Fibroblast of pulmonary artery (primary cell): ENCODE measurements at regions not wholly inside any gene's neighbourhood (a gene's known extent, or its start where the extent isn't known, plus 50 kb on each side); places are given as distances from the start of the nearest gene placed in this dataset.

Experiments
- DNase-seq: peaks from one replicate; pipeline ENCODE4 v3.0.0-alpha.2; 2010; ENCODE audit warnings: low read depth
- H3K4me3 ChIP-seq: replicated peaks from 2 replicates; pipeline ENCODE4 v1.5.1; 2011; ENCODE audit warnings: low read depth, mild to moderate bottlenecking, control low read depth, low read length, moderate library complexity
- TF ChIP-seq, protein P1 (sequence below): IDR thresholded peaks from 2 replicates; pipeline ENCODE4 v1.5.1; 2011; ENCODE audit warnings: mild to moderate bottlenecking, control low read depth, low read length, inconsistent platforms; ENCODE audit errors: missing control alignments

DNA sequence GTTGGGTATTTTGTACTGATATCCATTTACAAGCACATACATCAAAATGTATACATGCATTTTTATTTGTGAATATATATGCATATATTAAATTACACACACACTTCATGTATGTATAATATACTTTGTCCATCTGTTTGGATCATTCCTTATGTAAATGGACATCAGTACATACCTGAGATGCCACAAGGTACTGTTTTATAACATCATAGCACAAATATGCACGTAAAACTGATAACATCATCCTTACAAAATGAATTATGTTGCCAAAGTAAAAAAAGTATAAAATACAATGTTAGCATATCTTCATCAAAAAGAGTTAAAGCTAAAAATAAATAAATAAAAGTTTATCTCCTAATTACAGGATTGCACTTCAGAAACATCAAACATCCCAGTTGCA is 634.8 kb upstream of the UBE2E2 start:
- TF ChIP-seq, protein P1, sequence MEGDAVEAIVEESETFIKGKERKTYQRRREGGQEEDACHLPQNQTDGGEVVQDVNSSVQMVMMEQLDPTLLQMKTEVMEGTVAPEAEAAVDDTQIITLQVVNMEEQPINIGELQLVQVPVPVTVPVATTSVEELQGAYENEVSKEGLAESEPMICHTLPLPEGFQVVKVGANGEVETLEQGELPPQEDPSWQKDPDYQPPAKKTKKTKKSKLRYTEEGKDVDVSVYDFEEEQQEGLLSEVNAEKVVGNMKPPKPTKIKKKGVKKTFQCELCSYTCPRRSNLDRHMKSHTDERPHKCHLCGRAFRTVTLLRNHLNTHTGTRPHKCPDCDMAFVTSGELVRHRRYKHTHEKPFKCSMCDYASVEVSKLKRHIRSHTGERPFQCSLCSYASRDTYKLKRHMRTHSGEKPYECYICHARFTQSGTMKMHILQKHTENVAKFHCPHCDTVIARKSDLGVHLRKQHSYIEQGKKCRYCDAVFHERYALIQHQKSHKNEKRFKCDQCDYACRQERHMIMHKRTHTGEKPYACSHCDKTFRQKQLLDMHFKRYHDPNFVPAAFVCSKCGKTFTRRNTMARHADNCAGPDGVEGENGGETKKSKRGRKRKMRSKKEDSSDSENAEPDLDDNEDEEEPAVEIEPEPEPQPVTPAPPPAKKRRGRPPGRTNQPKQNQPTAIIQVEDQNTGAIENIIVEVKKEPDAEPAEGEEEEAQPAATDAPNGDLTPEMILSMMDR, result no peak
- no peak for DNase-seq
- no peak overlapping the region for H3K4me3 ChIP-seq

DNA sequence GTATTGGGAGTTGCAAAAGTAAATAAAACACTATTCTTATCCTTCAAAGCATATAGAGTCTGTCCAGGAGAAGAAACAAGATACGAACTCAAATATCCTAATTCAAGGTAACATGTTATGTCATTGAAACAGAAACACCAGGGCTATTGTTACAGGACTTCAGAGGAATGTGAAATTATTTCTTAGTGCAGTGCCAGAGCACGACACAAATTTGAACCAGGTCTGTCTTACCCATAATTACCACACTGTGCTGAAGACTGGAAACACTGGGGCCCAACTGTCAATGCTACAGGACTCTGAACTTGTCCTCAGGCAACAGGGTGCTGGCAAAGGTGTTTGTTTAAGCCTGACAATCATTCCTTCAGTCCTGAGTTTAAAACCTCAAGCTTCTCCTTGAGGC is 633.6 kb upstream of the UBE2E2 start:
- H3K4me3 ChIP-seq, result no peak overlapping the region
- DNase-seq, result no peak
- TF ChIP-seq, protein P1, result no peak

DNA sequence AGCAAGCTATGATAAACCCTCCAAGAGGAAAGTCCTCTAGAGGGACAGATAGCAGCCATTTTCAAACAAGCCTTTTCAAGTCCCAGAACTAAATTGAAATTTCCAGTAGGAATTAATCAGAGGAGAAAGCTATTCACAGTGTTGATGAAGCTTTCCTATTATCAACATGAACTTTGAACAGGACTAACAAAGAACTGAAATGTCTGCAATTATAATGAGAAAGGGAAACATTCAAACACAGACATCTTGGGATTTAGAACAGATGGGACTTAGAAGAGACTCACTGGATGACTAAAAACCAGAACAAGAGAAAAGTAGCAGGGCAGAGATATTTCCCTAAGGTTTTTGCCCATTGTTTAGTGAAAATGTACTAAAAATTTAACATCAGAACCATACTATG is 622.1 kb upstream of the UBE2E2 start:
- H3K4me3 ChIP-seq, result no peak overlapping the region
- TF ChIP-seq, protein P1, result no peak
- no peak for DNase-seq

DNA sequence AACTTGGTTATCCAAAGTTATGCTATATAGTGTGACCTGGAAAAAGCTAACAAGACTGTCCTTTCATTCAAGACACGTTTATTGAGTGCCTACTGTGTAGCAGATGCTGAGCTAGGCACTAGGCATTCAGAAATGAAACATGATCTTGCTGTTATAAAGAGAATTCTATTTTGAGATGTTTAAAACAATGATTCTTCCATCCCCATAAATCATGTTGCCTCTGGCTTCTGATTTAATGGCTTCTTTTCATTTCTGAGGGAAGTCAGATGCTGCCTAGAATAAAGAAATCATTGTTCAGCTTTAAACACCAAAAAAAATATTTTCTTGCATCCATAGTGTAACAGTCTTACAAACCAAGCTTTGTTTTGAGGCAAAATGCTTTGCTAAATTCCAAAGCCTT is 620.9 kb upstream of the UBE2E2 start:
- no peak for DNase-seq
- no peak overlapping the region for H3K4me3 ChIP-seq
- TF ChIP-seq, protein P1, result no peak

DNA sequence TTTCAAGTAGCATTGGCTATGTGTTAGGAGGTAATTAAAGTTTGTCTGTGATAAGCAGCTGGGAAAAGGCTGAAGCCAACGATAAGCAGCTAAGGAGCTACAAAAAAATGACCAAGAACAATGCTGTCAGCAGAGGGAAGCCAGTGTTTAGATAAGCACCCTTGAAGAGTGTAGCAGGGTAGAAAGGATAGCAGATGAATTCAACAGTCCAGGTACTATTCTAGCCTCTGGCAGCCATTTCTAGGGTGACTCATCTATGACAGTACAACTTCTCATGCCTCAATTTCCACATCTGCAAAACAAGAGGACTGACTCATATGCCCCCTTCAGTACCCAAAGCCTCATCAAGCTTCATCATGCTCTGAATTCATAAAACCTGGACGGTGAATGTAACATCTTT is 617.6 kb upstream of the UBE2E2 start:
- TF ChIP-seq, protein P1, result no peak
- no peak overlapping the region for H3K4me3 ChIP-seq
- peak; percentile 11 for DNase-seq

DNA sequence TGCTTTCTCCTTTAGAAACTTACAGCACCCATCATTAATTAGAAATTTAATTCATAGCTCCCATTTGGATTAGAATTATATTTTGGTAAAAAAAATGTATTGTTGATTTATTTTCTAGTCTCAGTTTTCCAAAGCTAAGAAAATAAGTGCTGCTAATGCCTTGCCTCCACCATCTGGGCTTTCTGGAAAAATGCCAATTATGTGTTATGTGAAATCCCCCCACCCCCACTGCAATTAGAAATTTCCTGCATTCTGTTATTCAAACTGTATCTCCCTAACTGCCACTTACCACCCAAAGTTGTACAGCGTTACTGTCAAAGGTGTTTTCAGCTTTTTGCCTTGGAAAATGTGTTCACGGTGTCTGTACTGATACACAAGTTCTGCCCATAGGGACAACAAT is 617.2 kb upstream of the UBE2E2 start:
- H3K4me3 ChIP-seq, result no peak overlapping the region
- no peak for DNase-seq
- TF ChIP-seq, protein P1, result no peak

DNA sequence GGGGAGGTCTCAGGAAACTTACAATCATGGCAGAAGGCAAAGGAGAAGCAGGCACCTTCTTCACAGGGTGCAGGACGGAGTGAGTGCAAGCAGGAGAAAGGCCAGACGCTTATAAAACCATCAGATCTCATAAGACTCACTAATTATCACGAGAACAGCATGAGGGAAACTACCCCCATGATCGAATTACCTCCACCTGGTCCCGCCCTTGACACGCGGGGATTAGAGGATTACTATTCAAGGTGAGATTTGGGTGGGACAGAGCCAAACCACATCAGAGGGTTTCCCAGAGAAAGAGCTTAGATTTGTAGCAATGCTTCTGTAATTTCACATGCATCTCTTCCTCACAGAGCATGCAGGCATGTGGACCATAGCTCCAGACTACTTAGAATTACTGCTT is 615.7 kb upstream of the UBE2E2 start:
- DNase-seq, result no peak
- TF ChIP-seq, protein P1, result no peak
- no peak overlapping the region for H3K4me3 ChIP-seq
